CD4-positive, alpha-beta T cell treated with Interleukin-6 for 4 hours (primary cell): ENCODE measurements at regions not wholly inside any gene's neighbourhood (a gene's known extent, or its start where the extent isn't known, plus 50 kb on each side); places are given as distances from the start of the nearest gene placed in this dataset.
"Not testable (repeated sequence)": the region's sequence is repeated elsewhere in the genome, so short reads cannot be mapped to it uniquely, and the experiment has no call there.

ENCODE experiments used
- DNase-seq: peaks from one replicate; pipeline ENCODE4 v3.0.0-alpha.2; 2020; ENCODE audit warnings: mixed read lengths

DNA sequence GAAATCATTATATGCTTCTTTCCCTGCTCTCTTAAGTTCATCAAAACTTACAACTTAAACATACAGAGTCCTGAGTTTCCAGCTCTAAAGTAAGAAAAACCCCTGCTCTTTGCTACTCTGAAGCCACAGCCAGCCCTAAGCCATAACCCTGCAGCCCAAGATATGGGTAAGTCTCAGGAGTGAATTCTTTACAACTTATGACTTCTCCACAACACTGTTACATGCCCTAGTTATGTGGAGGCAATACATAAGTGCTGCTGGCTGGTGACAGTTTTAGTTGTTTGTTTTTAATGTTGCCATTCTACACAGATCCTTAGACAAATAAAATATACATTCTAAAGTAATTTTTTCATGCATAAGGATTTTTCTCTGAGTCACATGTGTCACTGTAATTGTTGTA is 100.2 kb downstream of the FBXO8 start:
- DNase-seq: no peak

GRCh38 chr4:174181827-174182226 is 101.6 kb downstream of the FBXO8 start:
- DNase-seq: no peak

DNA sequence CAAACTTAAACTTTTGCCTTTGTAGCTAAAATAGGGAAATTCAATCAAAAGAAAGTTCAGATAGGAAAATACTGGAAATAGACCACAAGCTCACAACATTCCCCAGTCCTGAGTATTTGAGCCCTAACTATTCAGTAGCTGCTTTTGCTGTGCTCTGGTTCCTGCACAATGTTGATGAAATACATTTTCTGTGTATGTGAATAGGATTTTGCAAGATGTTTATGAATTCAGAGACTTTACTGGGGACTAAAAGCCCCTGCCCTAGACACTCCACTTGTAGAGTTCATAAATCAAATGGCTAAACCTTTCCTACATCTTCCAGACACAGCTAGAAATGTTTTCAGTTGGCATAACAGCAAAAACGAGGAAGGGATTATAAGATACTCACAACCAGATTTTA is 105.9 kb downstream of the FBXO8 start:
- no peak for DNase-seq

DNA sequence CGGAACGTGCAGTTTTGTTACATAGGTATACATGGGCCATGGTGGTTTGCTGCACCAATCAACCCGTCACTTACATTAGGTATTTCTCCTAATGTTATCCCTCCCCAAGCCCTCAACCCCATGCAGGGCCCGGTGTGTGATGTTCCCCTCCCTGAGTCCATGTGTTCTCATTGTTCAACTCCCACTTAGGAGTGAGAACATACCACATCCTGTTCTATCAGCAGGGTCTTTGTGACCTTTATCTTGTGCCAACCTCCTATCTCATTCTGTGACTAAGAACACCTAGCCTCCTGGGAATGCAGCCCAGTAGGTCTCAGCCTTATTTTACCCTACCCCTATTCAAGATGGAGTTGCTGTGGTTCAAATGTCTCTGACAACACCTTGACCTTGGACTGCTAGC is 107.6 kb downstream of the FBXO8 start:
- not testable (repeated sequence) for DNase-seq

DNA sequence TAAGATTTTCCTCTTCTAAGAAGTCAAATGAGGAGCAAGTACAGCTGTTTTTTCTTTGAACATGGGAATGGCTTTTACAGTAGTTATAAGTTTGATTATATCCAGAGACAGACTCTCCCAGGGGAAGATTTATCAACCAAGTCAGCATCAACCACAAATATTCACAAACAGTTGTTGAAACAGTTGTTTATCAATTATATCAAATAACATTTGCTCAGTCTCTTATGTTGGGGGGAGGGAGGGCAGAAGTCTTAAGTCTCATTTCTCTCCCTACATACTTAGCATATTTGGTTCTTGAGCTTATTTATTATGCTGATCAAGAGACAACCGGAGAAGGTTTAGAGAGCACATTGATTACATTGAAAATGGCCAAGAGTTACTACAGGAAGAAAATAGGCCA is 110.1 kb downstream of the FBXO8 start:
- DNase-seq: no peak

GRCh38 chr4:174172274-174172673 is 111.2 kb downstream of the FBXO8 start:
- DNase-seq: no peak

DNA sequence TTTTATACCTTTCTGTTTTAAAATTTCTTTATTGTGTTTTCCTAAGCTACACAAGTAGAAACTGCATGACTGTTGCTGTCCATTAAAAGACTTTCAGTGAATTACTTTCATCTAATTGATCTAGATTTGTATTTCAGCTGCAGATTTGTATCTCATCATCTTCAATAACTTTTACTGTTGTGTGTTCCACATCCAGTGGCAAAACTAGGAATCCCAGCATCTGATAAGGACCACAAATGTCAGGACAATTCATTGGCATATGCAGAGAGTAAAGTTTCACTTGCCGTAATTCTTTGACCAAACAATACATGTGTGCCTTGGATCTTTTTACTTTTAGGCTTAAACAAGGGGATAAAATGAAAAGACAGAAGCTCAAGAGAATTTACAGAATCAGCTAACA is 112.6 kb downstream of the FBXO8 start:
- DNase-seq: no peak

GRCh38 chr4:174170091-174170490 is 113.4 kb downstream of the FBXO8 start:
- no peak for DNase-seq

DNA sequence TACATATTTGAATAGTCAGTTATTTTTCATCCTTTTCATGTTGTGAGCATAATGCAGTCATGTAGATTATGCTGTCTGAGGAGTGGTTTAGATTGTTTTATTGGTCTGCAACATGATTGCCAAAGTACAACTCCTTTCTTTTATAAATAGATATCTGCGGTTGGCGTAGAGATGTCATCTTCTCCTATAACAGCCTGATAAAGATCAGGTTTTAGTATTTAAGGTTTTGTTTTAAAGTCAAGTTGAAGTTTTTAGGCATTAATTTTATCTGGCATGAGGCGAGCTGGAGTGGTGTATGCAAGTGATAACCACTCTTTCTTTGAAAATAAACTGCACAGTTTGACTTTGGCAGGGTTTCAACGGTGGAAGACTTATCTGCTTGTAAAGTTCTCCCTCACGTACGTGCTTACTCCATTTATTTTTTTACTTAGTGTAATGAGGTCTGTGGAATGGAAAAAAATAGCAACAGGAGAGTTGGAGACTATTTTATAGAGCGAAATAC is 126.3 kb downstream of the FBXO8 start:
- no peak for DNase-seq

GRCh38 chr4:174156239-174156826 is 127.1 kb downstream of the FBXO8 start:
- DNase-seq: no peak

GRCh38 chr4:174154215-174154854 is 129.1 kb downstream of the FBXO8 start:
- no peak for DNase-seq

DNA sequence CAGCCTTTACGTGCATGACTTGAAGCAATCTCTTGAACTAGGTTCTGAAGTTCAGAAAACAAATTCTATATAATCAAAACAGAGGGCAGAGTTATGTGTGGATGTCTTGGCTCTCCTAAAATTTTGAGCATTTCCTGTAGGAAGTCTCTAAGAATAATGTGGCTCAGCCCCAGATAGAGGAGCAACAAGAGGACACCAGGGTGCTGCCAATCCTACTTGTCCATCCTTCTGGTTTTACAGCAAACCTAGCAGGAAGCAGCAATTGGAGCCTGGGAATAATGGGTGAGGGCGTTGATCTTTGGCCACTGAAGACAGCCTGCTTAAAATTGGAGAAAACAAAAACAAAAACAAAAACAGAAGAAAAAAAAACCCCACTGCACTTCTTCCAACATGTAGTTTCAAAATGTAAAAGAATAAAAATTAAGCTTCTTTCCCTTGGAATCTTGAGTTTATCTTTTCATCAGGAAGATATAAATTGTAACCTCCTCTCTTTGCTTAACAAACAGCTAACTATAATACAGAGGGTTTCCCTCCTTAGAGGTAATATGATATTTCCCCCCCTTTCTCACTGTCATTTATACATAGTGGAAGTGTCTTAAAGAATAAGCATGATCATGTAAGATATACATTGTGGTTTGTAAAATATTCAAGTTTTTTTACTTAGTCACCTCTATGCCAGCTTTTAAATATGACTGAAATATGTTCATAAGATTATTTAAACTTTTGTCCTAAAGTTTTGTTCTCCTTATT is 130.6 kb downstream of the FBXO8 start:
- DNase-seq: no peak

- no peak for DNase-seq
These were observed 135.6 kb downstream of the FBXO8 start for GRCh38 chr4:174147863-174148262.

GRCh38 chr4:174144106-174144505 is 139.4 kb downstream of the FBXO8 start:
- no peak for DNase-seq

DNA sequence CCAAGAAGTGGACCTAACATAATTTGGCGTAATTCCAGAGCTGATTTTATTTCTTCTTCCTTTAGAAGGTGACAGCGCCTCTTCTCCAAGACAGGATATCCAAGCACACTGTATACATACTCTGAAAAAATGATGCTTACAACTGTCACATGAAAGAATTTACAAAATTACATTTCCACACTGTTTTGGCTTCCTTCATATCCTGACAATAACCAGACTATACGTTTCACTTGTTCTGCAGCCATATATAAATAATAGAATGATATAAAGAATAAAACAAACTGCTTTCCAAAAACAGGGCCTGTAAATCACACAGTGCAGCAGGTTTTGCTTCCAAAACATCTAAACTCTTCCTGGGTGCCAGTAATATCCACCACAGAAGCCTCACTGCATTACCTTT is 141.6 kb downstream of the FBXO8 start:
- no peak for DNase-seq

GRCh38 chr4:174138616-174139015 is 144.9 kb downstream of the FBXO8 start:
- DNase-seq: no peak

- DNase-seq: no peak
These were observed 145.8 kb downstream of the FBXO8 start for GRCh38 chr4:174137698-174138097.

DNA sequence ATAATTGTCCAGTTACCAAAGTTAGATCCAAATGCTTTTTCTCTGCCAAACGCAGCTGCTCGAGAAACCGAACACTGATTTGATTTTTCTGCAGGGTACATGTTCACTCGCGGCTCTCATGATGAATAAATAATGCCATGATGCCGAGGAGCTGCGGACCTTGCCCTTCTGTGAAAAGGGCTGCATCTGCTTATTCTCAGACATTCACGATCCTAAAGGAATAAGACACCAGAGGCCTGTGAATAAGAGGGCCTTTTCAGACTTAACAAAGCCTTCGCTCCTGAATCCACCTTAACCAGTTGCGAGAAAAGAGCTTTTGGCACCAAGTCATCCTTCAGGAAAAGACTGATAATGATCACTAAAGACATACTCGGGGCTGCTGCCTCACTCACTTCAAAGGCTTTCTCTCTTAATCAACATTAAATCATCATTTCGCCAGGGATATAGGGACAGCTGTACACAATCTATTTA is 147.5 kb downstream of the FBXO8 start:
- no peak for DNase-seq

- no peak for DNase-seq
These were observed 147.9 kb downstream of the FBXO8 start for GRCh38 chr4:174135530-174135929.

- no peak for DNase-seq
These were observed 149.1 kb downstream of the FBXO8 start for GRCh38 chr4:174134361-174134760.

GRCh38 chr4:174133551-174133950 is 149.9 kb downstream of the FBXO8 start:
- no peak for DNase-seq

DNA sequence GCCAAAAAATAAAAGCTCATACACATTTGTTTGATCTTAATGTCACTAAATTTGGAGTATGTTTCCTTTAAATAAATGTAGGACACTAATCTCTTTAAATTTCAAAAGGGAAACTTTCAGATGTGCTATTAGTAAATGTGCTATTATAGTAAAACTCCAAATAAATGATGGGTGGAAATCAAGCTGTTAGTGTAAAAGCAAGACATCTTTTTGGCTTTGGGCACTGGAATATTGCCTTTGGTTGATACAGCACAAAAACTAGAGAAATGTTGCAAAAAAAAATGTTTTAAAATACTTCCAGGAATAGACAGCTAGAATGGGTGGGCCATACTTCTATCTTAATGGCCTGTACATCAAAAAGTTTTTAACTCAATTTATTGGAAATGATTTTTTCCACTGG is 151.6 kb downstream of the FBXO8 start:
- DNase-seq: no peak

DNA sequence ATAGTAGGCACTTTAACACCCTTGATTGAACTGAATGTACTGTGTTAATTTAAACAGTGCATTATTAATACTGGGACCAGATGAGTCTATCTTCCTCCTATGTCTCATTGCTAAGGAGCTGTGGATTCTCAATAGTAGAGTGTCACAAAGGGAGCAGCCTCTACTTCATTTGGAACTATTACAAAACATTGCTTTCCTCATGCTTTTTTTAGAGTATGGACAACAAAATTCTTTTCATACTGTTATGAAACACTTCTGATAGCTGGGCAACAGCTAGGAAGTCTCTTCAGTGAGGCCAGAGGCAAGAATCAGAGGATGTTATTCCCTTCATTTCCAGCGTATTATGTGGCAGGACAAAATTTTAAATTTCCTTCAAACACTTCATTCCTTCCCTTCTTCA is 160.8 kb downstream of the FBXO8 start:
- DNase-seq: no peak
